Ishikawa (cell line): ENCODE measurements at regions not wholly inside any gene's neighbourhood (a gene's known extent, or its start where the extent isn't known, plus 50 kb on each side); places are given as distances from the start of the nearest gene placed in this dataset.

Experiments
- CEBPB ChIP-seq: IDR thresholded peaks from 2 replicates; pipeline ENCODE4 v1.6.1; 2012
- CREB1 ChIP-seq: IDR thresholded peaks from 2 replicates; pipeline ENCODE4 v1.6.1; 2012; ENCODE audit warnings: low read depth
- EGR1 ChIP-seq: IDR thresholded peaks from 2 replicates; pipeline ENCODE4 v1.6.1; 2012
- EP300 ChIP-seq: IDR thresholded peaks from 2 replicates; pipeline ENCODE4 v1.6.1; 2012; ENCODE audit warnings: borderline replicate concordance
- FOXM1 ChIP-seq: IDR thresholded peaks from 2 replicates; pipeline ENCODE4 v1.6.1; 2012; ENCODE audit warnings: low read depth, borderline replicate concordance
- RAD21 ChIP-seq: IDR thresholded peaks from 2 replicates; pipeline ENCODE4 v1.6.1; 2012; ENCODE audit warnings: low read depth
- TAF1 ChIP-seq: IDR thresholded peaks from 2 replicates; pipeline ENCODE4 v1.6.1; 2012; ENCODE audit warnings: low read depth, mild to moderate bottlenecking
- TEAD4 ChIP-seq: IDR thresholded peaks from 2 replicates; pipeline ENCODE4 v1.6.1; 2012
- YY1 ChIP-seq: IDR thresholded peaks from 2 replicates; pipeline ENCODE4 v1.6.1; 2012; ENCODE audit warnings: low read depth
- ZBTB7A ChIP-seq: IDR thresholded peaks from 2 replicates; pipeline ENCODE4 v1.6.1; 2012; ENCODE audit warnings: low read depth
- TF ChIP-seq, protein P1 (sequence below): IDR thresholded peaks from 2 replicates; pipeline ENCODE4 v1.6.1; 2012

DNA sequence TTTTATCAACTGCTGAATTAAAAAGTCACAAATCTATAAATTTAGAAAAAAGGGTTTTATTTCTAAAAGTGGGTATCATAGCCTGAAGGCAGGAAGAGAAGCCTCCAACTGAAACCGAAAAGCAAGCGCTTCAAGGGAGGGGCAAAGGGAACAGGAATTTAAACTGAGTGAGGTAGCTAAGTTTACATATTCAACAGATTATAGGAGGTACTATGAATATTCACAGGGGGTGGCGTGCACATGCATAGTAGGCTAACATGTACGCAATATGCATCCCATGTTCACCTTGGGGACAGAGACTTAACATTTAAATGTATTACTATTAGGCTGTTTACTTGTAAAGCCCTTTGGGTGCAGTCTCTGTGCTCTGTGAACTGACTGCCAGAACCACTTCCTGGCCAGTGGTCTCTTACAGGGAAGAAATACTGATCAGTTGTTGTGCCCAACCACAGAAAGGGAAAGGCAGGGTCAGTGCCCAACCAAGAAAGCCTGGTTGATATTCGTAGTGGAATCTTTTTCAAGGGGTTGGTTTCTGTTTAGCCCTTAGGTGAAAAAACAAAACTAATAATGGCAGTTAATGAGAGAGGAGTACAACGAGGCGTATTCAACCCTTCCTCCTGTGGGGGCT lies 168.7 kb upstream of the GALNTL6 start:
- TF ChIP-seq EP300 (no peak), CREB1 (no peak), RAD21 (no peak), TAF1 (no peak), FOXM1 (no peak), EGR1 (no peak), YY1 (no peak), CEBPB (no peak), ZBTB7A (no peak), TEAD4 (no peak)
- TF ChIP-seq, protein P1, sequence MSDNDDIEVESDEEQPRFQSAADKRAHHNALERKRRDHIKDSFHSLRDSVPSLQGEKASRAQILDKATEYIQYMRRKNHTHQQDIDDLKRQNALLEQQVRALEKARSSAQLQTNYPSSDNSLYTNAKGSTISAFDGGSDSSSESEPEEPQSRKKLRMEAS = no peak
